Fibroblast of the aortic adventitia (primary cell): ENCODE measurements at regions not wholly inside any gene's neighbourhood (a gene's known extent, or its start where the extent isn't known, plus 50 kb on each side); places are given as distances from the start of the nearest gene placed in this dataset.

Experiments used
- DNase-seq: peaks from one replicate; pipeline ENCODE4 v3.0.0-alpha.2; 2010; ENCODE audit warnings: low read depth
- H3K4me3 ChIP-seq: 2 replicates; pipeline ENCODE4 v1.5.1; 2011; ENCODE audit warnings: low read depth, mild to moderate bottlenecking, control low read depth, low read length, moderate library complexity
- TF ChIP-seq, protein P1 (sequence below): IDR thresholded peaks from 2 replicates; pipeline ENCODE4 v1.5.1; 2011; ENCODE audit warnings: mild to moderate bottlenecking, low read length, control low read depth, inconsistent platforms; ENCODE audit not compliant: insufficient read depth

DNA sequence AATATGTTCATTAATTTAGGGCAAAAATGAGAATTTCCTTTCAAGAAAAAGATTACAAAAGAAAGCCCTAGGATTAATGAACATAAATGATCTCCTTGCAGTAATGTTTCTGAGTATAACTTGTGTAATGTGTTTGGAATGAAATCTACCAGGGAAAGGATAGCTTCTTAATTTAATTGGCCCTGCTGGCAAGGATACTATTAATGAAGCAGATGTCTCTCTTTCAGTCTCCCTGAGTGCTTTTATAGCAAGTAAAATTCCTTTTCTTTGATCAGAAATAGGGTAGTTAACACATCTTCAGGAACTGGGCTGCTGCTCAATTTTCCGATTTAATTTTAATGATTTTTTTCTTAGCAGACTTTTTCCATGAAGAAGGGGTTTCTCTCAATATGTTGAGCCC, 379.4 kb upstream of the PDE3A start:
- TF ChIP-seq, protein P1, sequence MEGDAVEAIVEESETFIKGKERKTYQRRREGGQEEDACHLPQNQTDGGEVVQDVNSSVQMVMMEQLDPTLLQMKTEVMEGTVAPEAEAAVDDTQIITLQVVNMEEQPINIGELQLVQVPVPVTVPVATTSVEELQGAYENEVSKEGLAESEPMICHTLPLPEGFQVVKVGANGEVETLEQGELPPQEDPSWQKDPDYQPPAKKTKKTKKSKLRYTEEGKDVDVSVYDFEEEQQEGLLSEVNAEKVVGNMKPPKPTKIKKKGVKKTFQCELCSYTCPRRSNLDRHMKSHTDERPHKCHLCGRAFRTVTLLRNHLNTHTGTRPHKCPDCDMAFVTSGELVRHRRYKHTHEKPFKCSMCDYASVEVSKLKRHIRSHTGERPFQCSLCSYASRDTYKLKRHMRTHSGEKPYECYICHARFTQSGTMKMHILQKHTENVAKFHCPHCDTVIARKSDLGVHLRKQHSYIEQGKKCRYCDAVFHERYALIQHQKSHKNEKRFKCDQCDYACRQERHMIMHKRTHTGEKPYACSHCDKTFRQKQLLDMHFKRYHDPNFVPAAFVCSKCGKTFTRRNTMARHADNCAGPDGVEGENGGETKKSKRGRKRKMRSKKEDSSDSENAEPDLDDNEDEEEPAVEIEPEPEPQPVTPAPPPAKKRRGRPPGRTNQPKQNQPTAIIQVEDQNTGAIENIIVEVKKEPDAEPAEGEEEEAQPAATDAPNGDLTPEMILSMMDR, result no peak
- DNase-seq, result no peak

DNA sequence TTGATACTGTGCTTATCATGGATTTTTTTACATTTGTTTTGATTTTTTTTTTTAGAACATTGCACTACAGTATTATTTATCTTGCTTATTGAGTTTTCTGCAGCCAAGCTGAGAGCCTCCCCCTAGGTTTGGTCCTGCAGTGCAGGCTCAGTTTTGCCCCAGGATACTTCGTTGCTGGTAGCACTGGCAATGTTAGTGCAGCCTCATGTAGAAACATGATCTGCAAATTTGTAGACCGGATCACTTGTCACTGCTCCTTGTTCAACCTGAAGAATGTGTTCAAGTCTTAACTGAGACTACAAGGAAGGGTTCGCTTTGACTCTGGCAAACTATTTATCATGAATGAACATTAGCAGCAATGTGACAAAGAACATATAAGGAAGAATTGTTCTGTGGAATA, 377.2 kb upstream of the PDE3A start:
- TF ChIP-seq, protein P1, result no peak
- DNase-seq, result no peak
- H3K4me3 ChIP-seq, result no peak overlapping the region

More for the DNA sequence above, 379.4 kb upstream of the PDE3A start:
- no peak overlapping the region for H3K4me3 ChIP-seq

DNA sequence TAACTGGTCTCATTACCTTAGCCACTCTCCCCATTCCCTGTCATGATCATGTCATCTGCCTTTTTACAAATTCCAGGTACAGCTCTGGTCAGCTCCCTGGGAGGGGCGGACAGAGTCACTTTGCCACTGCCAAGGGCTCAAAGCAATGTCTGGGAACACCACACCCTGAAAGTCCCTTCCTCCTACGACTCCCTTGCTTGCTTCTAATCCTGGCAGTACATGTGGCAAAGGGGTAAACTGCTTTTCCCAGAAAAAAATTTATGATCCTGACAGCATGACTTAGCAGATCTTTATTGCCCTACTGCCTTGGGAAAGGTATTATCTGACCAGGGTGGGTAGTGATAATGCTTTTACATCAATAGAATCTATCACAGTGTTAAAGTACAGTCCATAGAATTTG, 376.0 kb upstream of the PDE3A start:
- TF ChIP-seq, protein P1, result no peak

DNA sequence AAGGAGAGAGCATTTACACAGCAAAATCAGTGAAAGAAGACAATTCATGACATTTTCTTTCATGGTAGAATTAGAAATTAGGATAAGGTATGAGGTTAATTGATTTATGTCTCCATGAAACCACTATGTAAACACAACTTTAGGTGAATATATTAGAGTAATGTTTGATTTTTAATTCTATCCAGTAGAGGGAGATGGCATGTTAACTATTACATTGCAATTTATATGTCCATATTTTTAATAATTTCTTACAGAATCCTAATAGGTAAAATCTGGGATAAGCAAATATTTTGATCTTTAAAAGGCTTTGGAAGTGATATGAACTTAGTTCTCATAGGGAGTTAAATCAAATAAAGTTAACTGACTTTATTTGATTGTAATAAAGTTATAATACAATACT, 373.4 kb upstream of the PDE3A start:
- peak; percentile 36 for DNase-seq
- H3K4me3 ChIP-seq, result no peak overlapping the region
- TF ChIP-seq, protein P1, result peak; percentile 12

More for the DNA sequence above, 376.0 kb upstream of the PDE3A start:
- no peak overlapping the region for H3K4me3 ChIP-seq
- no peak for DNase-seq

DNA sequence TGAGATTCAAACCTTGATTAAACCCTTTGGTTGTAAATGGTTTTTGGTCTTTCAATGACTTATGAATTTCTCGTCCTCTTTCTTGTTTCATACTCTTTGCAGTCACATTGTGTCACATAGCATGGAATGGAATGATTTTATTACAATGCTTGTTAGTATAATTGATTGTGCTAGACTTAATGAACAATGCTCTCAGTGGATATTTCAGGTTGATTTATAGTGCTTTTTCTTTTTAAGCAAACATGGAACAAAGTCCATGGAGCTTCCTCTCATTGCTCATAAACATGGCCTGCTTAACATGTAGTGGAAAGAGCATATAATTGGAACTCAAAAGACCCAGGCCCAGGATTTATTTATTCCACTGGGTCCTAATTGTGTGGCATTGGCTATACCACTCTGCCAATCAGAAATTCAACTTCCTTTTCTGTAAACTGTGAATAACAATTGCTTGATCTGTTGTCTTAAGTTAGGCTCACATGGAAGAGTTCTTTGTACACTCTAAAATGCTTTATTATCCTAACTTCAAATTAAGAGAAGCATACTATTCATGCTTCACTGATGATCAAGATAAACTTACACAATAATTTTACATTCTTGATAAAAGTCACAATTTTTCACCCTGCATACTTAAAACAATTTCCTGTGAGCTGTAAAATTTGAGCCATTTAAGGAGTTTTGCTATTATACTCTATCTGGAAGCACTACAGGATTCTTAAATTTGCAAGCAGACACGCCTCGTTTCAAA, 370.5 kb upstream of the PDE3A start:
- peak; percentile 9 for DNase-seq
- no peak overlapping the region for H3K4me3 ChIP-seq
- TF ChIP-seq, protein P1, result no peak

DNA sequence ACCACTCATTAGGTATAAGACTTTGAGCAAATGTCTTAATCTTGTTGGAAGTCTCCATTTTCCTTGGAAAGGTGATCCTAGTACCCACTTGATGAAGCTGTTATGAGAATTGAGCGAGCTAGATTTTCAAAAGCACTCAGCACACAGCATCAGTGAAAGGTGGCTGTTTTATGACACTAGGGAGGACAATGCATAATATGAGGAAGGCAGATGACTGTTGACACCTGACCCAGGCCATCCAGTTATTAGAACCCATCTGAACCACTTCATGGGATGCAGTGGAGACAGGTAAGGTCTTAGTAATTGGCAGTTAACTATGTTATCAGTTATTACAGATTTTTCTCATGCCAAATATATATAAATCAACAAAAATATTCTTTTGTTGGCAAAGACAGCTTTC, 369.9 kb upstream of the PDE3A start:
- TF ChIP-seq, protein P1, result no peak
- DNase-seq, result no peak
- H3K4me3 ChIP-seq, result no peak overlapping the region
